ENCODE measurements at regions not wholly inside any gene's neighbourhood (a gene's known extent, or its start where the extent isn't known, plus 50 kb on each side); places are given as distances from the start of the nearest gene placed in this dataset.

GRCh38 chr22:49573109-49573765 lies 254.4 kb downstream of the BRD1 start:
- Histone ChIP-seq H3K4me1 (ENCODE audit: control insufficient read depth in 2 of 2, insufficient read depth in 2 of 2, low read length in 2 of 2) (no peaks in the 10 kb centered on the region), H3K27me3 (ENCODE audit: control insufficient read depth in 2 of 2, insufficient read depth in 2 of 2, low read length in 2 of 2) (no peaks in the 10 kb centered on the region), H3K4me3 (ENCODE audit: low read length in 2 of 2) (no peak overlapping the region), H3K27ac (ENCODE audit: low read depth in 2 of 2, low read length in 2 of 2) (no peak overlapping the region), H3K36me3 (ENCODE audit: control insufficient read depth in 2 of 2, insufficient read depth in 2 of 2, low read length in 2 of 2) (no peaks in the 10 kb centered on the region), H3K9me3 (ENCODE audit: control insufficient read depth in 2 of 2, low read length in 2 of 2) (no peaks in the 10 kb centered on the region), H3K9ac (ENCODE audit: low read depth in 1 of 2, low read length in 2 of 2) (no peak overlapping the region)

- H3K4me1 ChIP-seq (ENCODE audit: control insufficient read depth in 2 of 2, insufficient read depth in 2 of 2, low read length in 2 of 2): no peaks in the 10 kb centered on the region
- H3K36me3 ChIP-seq (ENCODE audit: control insufficient read depth in 2 of 2, insufficient read depth in 2 of 2, low read length in 2 of 2): no peaks in the 10 kb centered on the region
- no peak overlapping the region for H3K4me3 ChIP-seq (ENCODE audit: low read length in 2 of 2)
- H3K9me3 ChIP-seq (ENCODE audit: control insufficient read depth in 2 of 2, low read length in 2 of 2): no peaks in the 10 kb centered on the region
- H3K27me3 ChIP-seq (ENCODE audit: control insufficient read depth in 2 of 2, insufficient read depth in 2 of 2, low read length in 2 of 2): no peaks in the 10 kb centered on the region
- no peak overlapping the region for H3K27ac ChIP-seq (ENCODE audit: low read depth in 2 of 2, low read length in 2 of 2)
- no peak overlapping the region for H3K9ac ChIP-seq (ENCODE audit: low read depth in 1 of 2, low read length in 2 of 2)
Measured at GRCh38 chr22:49571326-49571725, 256.3 kb downstream of the BRD1 start.

GRCh38 chr22:49570032-49570848 lies 257.4 kb downstream of the BRD1 start:
- H3K36me3 ChIP-seq (ENCODE audit: control insufficient read depth in 2 of 2, insufficient read depth in 2 of 2, low read length in 2 of 2): no peaks in the 10 kb centered on the region
- no peaks in the 10 kb centered on the region for H3K27me3 ChIP-seq (ENCODE audit: control insufficient read depth in 2 of 2, insufficient read depth in 2 of 2, low read length in 2 of 2)
- no peak overlapping the region for H3K9ac ChIP-seq (ENCODE audit: low read depth in 1 of 2, low read length in 2 of 2)
- no peaks in the 10 kb centered on the region for H3K9me3 ChIP-seq (ENCODE audit: control insufficient read depth in 2 of 2, low read length in 2 of 2)
- no peaks in the 10 kb centered on the region for H3K4me1 ChIP-seq (ENCODE audit: control insufficient read depth in 2 of 2, insufficient read depth in 2 of 2, low read length in 2 of 2)
- H3K27ac ChIP-seq (ENCODE audit: low read depth in 2 of 2, low read length in 2 of 2): no peak overlapping the region
- no peak overlapping the region for H3K4me3 ChIP-seq (ENCODE audit: low read length in 2 of 2)

- H3K27me3 ChIP-seq (ENCODE audit: control insufficient read depth in 2 of 2, insufficient read depth in 2 of 2, low read length in 2 of 2): no peaks in the 10 kb centered on the region
- H3K9ac ChIP-seq (ENCODE audit: low read depth in 1 of 2, low read length in 2 of 2): no peak overlapping the region
- H3K27ac ChIP-seq (ENCODE audit: low read depth in 2 of 2, low read length in 2 of 2): no peak overlapping the region
- no peaks in the 10 kb centered on the region for H3K36me3 ChIP-seq (ENCODE audit: control insufficient read depth in 2 of 2, insufficient read depth in 2 of 2, low read length in 2 of 2)
- H3K4me1 ChIP-seq (ENCODE audit: control insufficient read depth in 2 of 2, insufficient read depth in 2 of 2, low read length in 2 of 2): no peaks in the 10 kb centered on the region
- H3K4me3 ChIP-seq (ENCODE audit: low read length in 2 of 2): no peak overlapping the region
- H3K9me3 ChIP-seq (ENCODE audit: control insufficient read depth in 2 of 2, low read length in 2 of 2): no peaks in the 10 kb centered on the region
Measured at GRCh38 chr22:49569286-49570031, 258.2 kb downstream of the BRD1 start.

GRCh38 chr22:49568751-49569285 lies 258.9 kb downstream of the BRD1 start:
- no peaks in the 10 kb centered on the region for H3K9me3 ChIP-seq (ENCODE audit: control insufficient read depth in 2 of 2, low read length in 2 of 2)
- H3K9ac ChIP-seq (ENCODE audit: low read depth in 1 of 2, low read length in 2 of 2): no peak overlapping the region
- no peaks in the 10 kb centered on the region for H3K4me1 ChIP-seq (ENCODE audit: control insufficient read depth in 2 of 2, insufficient read depth in 2 of 2, low read length in 2 of 2)
- no peaks in the 10 kb centered on the region for H3K36me3 ChIP-seq (ENCODE audit: control insufficient read depth in 2 of 2, insufficient read depth in 2 of 2, low read length in 2 of 2)
- no peak overlapping the region for H3K4me3 ChIP-seq (ENCODE audit: low read length in 2 of 2)
- H3K27ac ChIP-seq (ENCODE audit: low read depth in 2 of 2, low read length in 2 of 2): no peak overlapping the region
- H3K27me3 ChIP-seq (ENCODE audit: control insufficient read depth in 2 of 2, insufficient read depth in 2 of 2, low read length in 2 of 2): no peaks in the 10 kb centered on the region

GRCh38 chr22:49567899-49568750 lies 259.5 kb downstream of the BRD1 start:
- Histone ChIP-seq H3K4me1 (ENCODE audit: control insufficient read depth in 2 of 2, insufficient read depth in 2 of 2, low read length in 2 of 2) (no peaks in the 10 kb centered on the region), H3K9ac (ENCODE audit: low read depth in 1 of 2, low read length in 2 of 2) (no peak overlapping the region), H3K36me3 (ENCODE audit: control insufficient read depth in 2 of 2, insufficient read depth in 2 of 2, low read length in 2 of 2) (no peaks in the 10 kb centered on the region), H3K27ac (ENCODE audit: low read depth in 2 of 2, low read length in 2 of 2) (no peak overlapping the region), H3K9me3 (ENCODE audit: control insufficient read depth in 2 of 2, low read length in 2 of 2) (no peaks in the 10 kb centered on the region), H3K4me3 (ENCODE audit: low read length in 2 of 2) (no peak overlapping the region), H3K27me3 (ENCODE audit: control insufficient read depth in 2 of 2, insufficient read depth in 2 of 2, low read length in 2 of 2) (no peaks in the 10 kb centered on the region)

GRCh38 chr22:49566693-49567092 lies 261.0 kb downstream of the BRD1 start:
- H3K9me3 ChIP-seq (ENCODE audit: control insufficient read depth in 2 of 2, low read length in 2 of 2): no peaks in the 10 kb centered on the region
- no peaks in the 10 kb centered on the region for H3K36me3 ChIP-seq (ENCODE audit: control insufficient read depth in 2 of 2, insufficient read depth in 2 of 2, low read length in 2 of 2)
- no peaks in the 10 kb centered on the region for H3K4me1 ChIP-seq (ENCODE audit: control insufficient read depth in 2 of 2, insufficient read depth in 2 of 2, low read length in 2 of 2)
- no peak overlapping the region for H3K27ac ChIP-seq (ENCODE audit: low read depth in 2 of 2, low read length in 2 of 2)
- H3K27me3 ChIP-seq (ENCODE audit: control insufficient read depth in 2 of 2, insufficient read depth in 2 of 2, low read length in 2 of 2): no peaks in the 10 kb centered on the region
- H3K4me3 ChIP-seq (ENCODE audit: low read length in 2 of 2): no peak overlapping the region
- no peak overlapping the region for H3K9ac ChIP-seq (ENCODE audit: low read depth in 1 of 2, low read length in 2 of 2)

- Histone ChIP-seq H3K9ac (ENCODE audit: low read depth in 1 of 2, low read length in 2 of 2) (no peak overlapping the region), H3K27me3 (ENCODE audit: control insufficient read depth in 2 of 2, insufficient read depth in 2 of 2, low read length in 2 of 2) (no peaks in the 10 kb centered on the region), H3K9me3 (ENCODE audit: control insufficient read depth in 2 of 2, low read length in 2 of 2) (no peaks in the 10 kb centered on the region), H3K36me3 (ENCODE audit: control insufficient read depth in 2 of 2, insufficient read depth in 2 of 2, low read length in 2 of 2) (no peaks in the 10 kb centered on the region), H3K4me1 (ENCODE audit: control insufficient read depth in 2 of 2, insufficient read depth in 2 of 2, low read length in 2 of 2) (no peaks in the 10 kb centered on the region), H3K27ac (ENCODE audit: low read depth in 2 of 2, low read length in 2 of 2) (no peak overlapping the region), H3K4me3 (ENCODE audit: low read length in 2 of 2) (no peak overlapping the region)
Measured at GRCh38 chr22:49566141-49566541, 261.5 kb downstream of the BRD1 start.

GRCh38 chr22:49565516-49565855 lies 262.2 kb downstream of the BRD1 start:
- Histone ChIP-seq H3K9ac (ENCODE audit: low read depth in 1 of 2, low read length in 2 of 2) (no peak overlapping the region), H3K27me3 (ENCODE audit: control insufficient read depth in 2 of 2, insufficient read depth in 2 of 2, low read length in 2 of 2) (no peaks in the 10 kb centered on the region), H3K4me3 (ENCODE audit: low read length in 2 of 2) (no peak overlapping the region), H3K36me3 (ENCODE audit: control insufficient read depth in 2 of 2, insufficient read depth in 2 of 2, low read length in 2 of 2) (no peaks in the 10 kb centered on the region), H3K27ac (ENCODE audit: low read depth in 2 of 2, low read length in 2 of 2) (no peak overlapping the region), H3K4me1 (ENCODE audit: control insufficient read depth in 2 of 2, insufficient read depth in 2 of 2, low read length in 2 of 2) (no peaks in the 10 kb centered on the region), H3K9me3 (ENCODE audit: control insufficient read depth in 2 of 2, low read length in 2 of 2) (no peaks in the 10 kb centered on the region)
